HepG2 (cell line): ENCODE measurements at regions not wholly inside any gene's neighbourhood (a gene's known extent, or its start where the extent isn't known, plus 50 kb on each side); places are given as distances from the start of the nearest gene placed in this dataset.

ENCODE experiments used
- ATAC-seq: fragments of 200-7000 bp; cut with Tn5 transposase; 3 replicates; pipeline ENCODE4 v1.9.1; 2020; ENCODE audit warnings: mild to moderate bottlenecking, moderate library complexity
- BruUV-seq: library from RNA; stranded (reverse); fragments of 400-500 nt; replicated peaks from 2 replicates; lab custom pipeline; 2021; lab: Mats Ljungman, UMichigan
- CTCF ChIA-PET: fragments of 300-600 bp; formaldehyde crosslinking; extraction: SDS; loops from one replicate; lab custom pipeline; 2021; ENCODE audit warnings: low total read pairs, inconsistent platforms, low intra/inter-chr PET ratio; lab: Yijun Ruan, JAX
- POLR2A ChIA-PET: fragments of 350-600 bp; sonication (Branson Sonifier 250); formaldehyde crosslinking; loops from one replicate; lab custom pipeline; 2020; ENCODE audit warnings: antibody characterized with exemption, inconsistent platforms; lab: Yijun Ruan, JAX
- DNase-seq: peaks from one replicate; pipeline ENCODE4 v3.0.0-alpha.2; 2015; ENCODE audit warnings: low spot score
- FAIRE-seq: peaks from 3 replicates; lab custom pipeline; 2011; peaks lifted over from hg19 to GRCh38; lab: Jason Lieb, UNC
- H2AFZ ChIP-seq: one replicate; pipeline ENCODE4 v1.6.1; 2011; ENCODE audit warnings: low read length, inconsistent platforms
- H3K27ac ChIP-seq: fragments of 300-600 bp; 3 replicates; pipeline ENCODE4 v1.8.0; 2011; ENCODE audit warnings: mixed run types, mild to moderate bottlenecking, mixed read lengths, low read length, inconsistent platforms; ENCODE audit not compliant: insufficient read depth; ENCODE audit errors: extremely low read length
- H3K27me3 ChIP-seq, 2 experiments: fragments of 200-600 bp in 1 of 2; 2 replicates in 1 of 2; 3 replicates in 1 of 2; pipeline versions ENCODE4 v1.6.0 to v1.8.0; 2011; ENCODE audit warnings: low read length in 2 of 2, mild to moderate bottlenecking in 2 of 2, moderate library complexity in 2 of 2, inconsistent platforms in 1 of 2; ENCODE audit not compliant: insufficient read depth in 2 of 2, control insufficient read depth in 1 of 2
- H3K36me3 ChIP-seq, 2 experiments: fragments of 200-600 bp in 1 of 2; replicated peaks in 1 of 2; 2 replicates in 1 of 2; 3 replicates in 1 of 2; pipeline versions ENCODE4 v1.5.1 to v1.8.0; 2011; ENCODE audit warnings: low read length in 2 of 2, inconsistent platforms in 1 of 2; ENCODE audit not compliant: insufficient read depth in 2 of 2, control insufficient read depth in 1 of 2
- H3K4me1 ChIP-seq: 2 replicates; pipeline ENCODE4 v1.5.1; 2012; ENCODE audit warnings: low read length, inconsistent platforms; ENCODE audit not compliant: insufficient read depth
- H3K4me2 ChIP-seq: 2 replicates; pipeline ENCODE4 v1.6.0; 2011; ENCODE audit warnings: low read depth, low read length, inconsistent platforms
- H3K4me3 ChIP-seq, 3 experiments: fragments of 200-600 bp in 1 of 3; sonication (generic), shearing (Covaris generic) in 1 of 3; replicated peaks in 1 of 3; 2 replicates each; pipeline ENCODE4 v1.5.1; 2011 to 2016; ENCODE audit warnings: low read length in 3 of 3, inconsistent platforms in 2 of 3, low read depth in 2 of 3, mild to moderate bottlenecking in 2 of 3, control low read depth in 1 of 3, mixed read lengths in 1 of 3; ENCODE audit not compliant: insufficient read depth in 1 of 3
- H3K79me2 ChIP-seq: one replicate; pipeline ENCODE4 v1.6.1; 2011; ENCODE audit warnings: low read length, inconsistent platforms; ENCODE audit not compliant: insufficient read depth
- H3K9ac ChIP-seq: 2 replicates; pipeline ENCODE4 v1.6.0; 2011; ENCODE audit warnings: mild to moderate bottlenecking, low read depth, low read length, inconsistent platforms; ENCODE audit not compliant: insufficient read depth
- H3K9me3 ChIP-seq: 2 replicates; pipeline ENCODE4 v1.5.1; 2012; ENCODE audit warnings: mild to moderate bottlenecking, low read length
- H4K20me1 ChIP-seq: 2 replicates; pipeline ENCODE4 v1.6.0; 2011; ENCODE audit warnings: inconsistent platforms, mild to moderate bottlenecking, low read length, moderate library complexity; ENCODE audit not compliant: insufficient read depth
- ATF1 ChIP-seq: IDR thresholded peaks from 2 replicates; pipeline ENCODE4 v1.6.1; 2016; ENCODE audit warnings: mild to moderate bottlenecking, control low read depth
- NCOA1 ChIP-seq: sonication (generic); formaldehyde crosslinking; IDR thresholded peaks from 2 replicates; pipeline ENCODE4 v1.9.0; 2021; ENCODE audit warnings: missing genetic modification reagents
- ZNF382 ChIP-seq: sonication (generic); formaldehyde crosslinking; IDR thresholded peaks from 2 replicates; pipeline ENCODE4 v1.5.0; 2020; ENCODE audit warnings: missing genetic modification reagents, mild to moderate bottlenecking, borderline replicate concordance
- ZNF615 ChIP-seq: sonication (generic); formaldehyde crosslinking; IDR thresholded peaks from 2 replicates; pipeline ENCODE4 v1.5.0; 2020; ENCODE audit warnings: mild to moderate bottlenecking, missing genetic modification reagents, borderline replicate concordance
- ZNF660 ChIP-seq: sonication (generic); formaldehyde crosslinking; IDR thresholded peaks from 2 replicates; pipeline ENCODE4 v1.5.1; 2020; ENCODE audit warnings: mild to moderate bottlenecking, low read depth, missing genetic modification reagents, borderline replicate concordance
- WGBS: methylation state at CpG from one replicate; pipeline ENCODE4 v1.1.6; 2017; ENCODE audit warnings: low lambda C conversion rate; 5-methylcytosine and 5-hydroxymethylcytosine counted together
- in situ Hi-C: cut with HindIII; loops from 2 replicates; pipeline ENCODE4 v1.10.0; 2017; ENCODE audit warnings: low pct_unique_long_range_greater_than_20kb; ENCODE audit not compliant: extremely low pct_ligation_motif_present
- intact Hi-C: fragments of 100-400 bp; cut with micrococcal nuclease; formaldehyde crosslinking; loops from one replicate; pipeline ENCODE4 v1.10.0; 2022; ENCODE audit not compliant: unreplicated experiment
- TF ChIP-seq, protein P1 (sequence below): sonication (generic); formaldehyde crosslinking; IDR thresholded peaks from 2 replicates; pipeline ENCODE4 v1.8.0; 2022; ENCODE audit warnings: missing genetic modification reagents, mild to moderate bottlenecking, inconsistent platforms, borderline replicate concordance
- TF ChIP-seq, protein P2 (sequence below): sonication (generic); formaldehyde crosslinking; IDR thresholded peaks from 2 replicates; pipeline ENCODE4 v1.5.0; 2020; ENCODE audit warnings: mild to moderate bottlenecking, missing genetic modification reagents, borderline replicate concordance
- TF ChIP-seq, protein P3 (sequence below): sonication (generic); formaldehyde crosslinking; IDR thresholded peaks from 2 replicates; pipeline ENCODE4 v1.5.0; 2020; ENCODE audit warnings: missing genetic modification reagents

DNA sequence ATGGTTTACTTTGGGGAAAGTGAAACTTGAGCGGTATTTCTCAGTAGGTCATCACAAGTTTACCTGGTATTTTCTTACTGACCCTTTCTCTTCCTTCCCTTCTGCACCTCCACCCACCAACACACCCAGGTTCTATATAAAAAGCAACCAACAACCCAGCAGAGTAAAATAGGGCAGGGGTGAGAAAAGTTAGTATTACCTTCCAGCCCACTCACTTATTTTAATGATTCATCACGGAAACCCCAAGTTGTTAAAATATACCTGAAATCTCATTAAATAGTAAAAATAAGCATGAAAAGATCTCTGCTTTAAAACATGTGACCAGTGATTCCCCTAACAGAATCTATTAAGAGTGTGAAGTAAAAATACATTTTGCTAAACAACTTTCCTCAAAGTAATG is 306.1 kb downstream of the ZEB2 start:
- no peak for DNase-seq
- no peak for ATAC-seq
- Histone ChIP-seq H3K27me3 (no peaks in the 10 kb centered on the region), H3K9ac (no peak overlapping the region), H3K36me3 (no peaks in the 10 kb centered on the region), H3K4me3 (no peak overlapping the region), H3K79me2 (no peaks in the 10 kb centered on the region), H2AFZ (no peak overlapping the region), H3K4me1 (peaks cover 8% of the 10 kb centered on the region), H4K20me1 (no peaks in the 10 kb centered on the region), H3K27ac (no peak overlapping the region), H3K4me2 (no peak overlapping the region), H3K9me3 (no peaks in the 10 kb centered on the region)
- in situ Hi-C loops (no loop called here), intact Hi-C loops (no loop called here)
- TF ChIP-seq, protein P1, sequence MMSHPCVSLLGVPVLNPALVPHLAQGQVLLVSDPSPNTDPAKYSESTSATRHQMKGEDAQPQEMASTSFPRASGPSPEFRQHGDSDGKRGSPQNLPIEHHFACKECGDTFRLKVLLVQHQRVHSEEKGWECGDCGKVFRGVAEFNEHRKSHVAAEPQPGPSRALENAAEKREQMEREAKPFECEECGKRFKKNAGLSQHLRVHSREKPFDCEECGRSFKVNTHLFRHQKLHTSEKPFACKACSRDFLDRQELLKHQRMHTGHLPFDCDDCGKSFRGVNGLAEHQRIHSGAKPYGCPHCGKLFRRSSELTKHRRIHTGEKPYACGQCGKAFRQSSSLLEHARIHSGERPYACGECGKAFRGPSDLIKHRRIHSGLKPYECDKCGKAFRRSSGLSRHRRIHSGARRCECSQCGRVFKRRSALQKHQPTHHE (CRISPR knock-in tag), result no peak
- TF ChIP-seq, protein P2, sequence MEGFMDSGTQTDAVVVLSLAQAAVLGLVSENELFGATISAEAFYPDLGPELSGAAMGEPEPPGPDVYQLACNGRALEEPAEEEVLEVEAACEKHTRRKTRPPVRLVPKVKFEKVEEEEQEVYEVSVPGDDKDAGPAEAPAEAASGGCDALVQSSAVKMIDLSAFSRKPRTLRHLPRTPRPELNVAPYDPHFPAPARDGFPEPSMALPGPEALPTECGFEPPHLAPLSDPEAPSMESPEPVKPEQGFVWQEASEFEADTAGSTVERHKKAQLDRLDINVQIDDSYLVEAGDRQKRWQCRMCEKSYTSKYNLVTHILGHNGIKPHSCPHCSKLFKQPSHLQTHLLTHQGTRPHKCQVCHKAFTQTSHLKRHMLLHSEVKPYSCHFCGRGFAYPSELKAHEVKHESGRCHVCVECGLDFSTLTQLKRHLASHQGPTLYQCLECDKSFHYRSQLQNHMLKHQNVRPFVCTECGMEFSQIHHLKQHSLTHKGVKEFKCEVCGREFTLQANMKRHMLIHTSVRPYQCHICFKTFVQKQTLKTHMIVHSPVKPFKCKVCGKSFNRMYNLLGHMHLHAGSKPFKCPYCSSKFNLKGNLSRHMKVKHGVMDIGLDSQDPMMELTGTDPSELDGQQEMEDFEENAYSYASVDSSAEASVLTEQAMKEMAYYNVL, result no peak
- TF ChIP-seq ZNF660 (CRISPR knock-in tag), result no peak
- no peak for TF ChIP-seq ZNF382 (CRISPR knock-in tag)
- TF ChIP-seq NCOA1 (CRISPR knock-in tag), result no peak
- no peak for TF ChIP-seq ZNF615 (CRISPR knock-in tag)
- TF ChIP-seq ATF1 (CRISPR knock-in tag), result no peak
- TF ChIP-seq, protein P3, sequence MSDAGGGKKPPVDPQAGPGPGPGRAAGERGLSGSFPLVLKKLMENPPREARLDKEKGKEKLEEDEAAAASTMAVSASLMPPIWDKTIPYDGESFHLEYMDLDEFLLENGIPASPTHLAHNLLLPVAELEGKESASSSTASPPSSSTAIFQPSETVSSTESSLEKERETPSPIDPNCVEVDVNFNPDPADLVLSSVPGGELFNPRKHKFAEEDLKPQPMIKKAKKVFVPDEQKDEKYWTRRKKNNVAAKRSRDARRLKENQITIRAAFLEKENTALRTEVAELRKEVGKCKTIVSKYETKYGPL (CRISPR knock-in tag), result no peak
- BruUV-seq, result no TSS peak
- POLR2A ChIA-PET, result no interaction called here
- CTCF ChIA-PET, result no interaction called here
- 97% methylated on average over 2 of the region's 2 CpGs for WGBS
- no peak for FAIRE-seq
